ENCODE measurements at regions not wholly inside any gene's neighbourhood (a gene's known extent, or its start where the extent isn't known, plus 50 kb on each side); places are given as distances from the start of the nearest gene placed in this dataset.
"Not testable (repeated sequence)": the region's sequence is repeated elsewhere in the genome, so short reads cannot be mapped to it uniquely, and the experiment has no call there.

DNA sequence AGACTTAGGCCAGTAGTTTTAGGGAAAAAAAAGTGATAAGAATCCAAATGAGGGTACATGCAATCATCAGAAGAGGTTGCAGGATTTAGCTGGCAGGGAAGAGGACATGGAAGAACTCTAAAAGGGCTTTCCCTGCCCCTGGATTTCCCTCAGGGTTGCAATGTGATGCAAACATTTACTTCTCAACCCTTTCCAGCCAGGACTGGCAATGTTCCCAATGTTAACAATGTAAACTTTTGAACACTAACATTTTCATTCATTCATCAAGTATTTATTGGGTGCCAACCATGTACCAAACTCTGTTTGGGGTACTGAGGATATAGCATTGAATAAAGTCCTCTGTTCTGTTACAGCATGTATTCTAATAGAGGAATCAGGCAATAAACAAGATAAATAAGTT, 349.4 kb upstream of the LRRC3B start:
- peaks cover 0 to 7% (median 0%) of the 10 kb centered on the region in 12 donors for H3K4me1 ChIP-seq
- no peak for ATAC-seq
- H3K4me3 ChIP-seq = no peak overlapping the region
- no peak for DNase-seq
- H3K27me3 ChIP-seq = no peaks in the 10 kb centered on the region
- no peak for TF ChIP-seq POLR2A (IDR thresholded peaks at IDR 0.05)
- no peaks in the 10 kb centered on the region for H3K36me3 ChIP-seq
- no peaks in the 10 kb centered on the region for H3K9me3 ChIP-seq
- H3K27ac ChIP-seq = no peak overlapping the region
- intact Hi-C loops (cut with DNase I) = no loop called here

DNA sequence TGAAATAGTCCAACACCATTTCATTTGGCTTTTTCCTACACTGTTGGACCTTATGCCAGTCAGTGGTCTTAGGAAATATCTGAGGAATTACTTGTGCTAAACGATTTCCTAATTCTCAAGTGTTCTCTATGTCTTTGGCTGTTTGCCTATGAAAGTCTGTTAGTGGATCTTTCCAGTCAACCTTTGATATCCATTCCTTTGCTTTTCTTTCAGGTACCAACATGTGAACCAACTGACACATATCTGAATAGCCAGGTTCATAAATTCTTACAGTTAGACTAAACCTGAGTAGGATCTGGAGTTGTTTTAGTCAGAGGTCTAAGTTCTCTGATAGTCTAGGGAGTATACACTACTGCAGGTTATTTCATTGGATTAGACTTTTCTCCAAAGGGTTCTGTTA, 343.5 kb upstream of the LRRC3B start:
- no peak for DNase-seq
- Histone ChIP-seq H3K27me3 (no peaks in the 10 kb centered on the region), H3K4me3 (no peak overlapping the region), H3K9me3 (peaks cover 0 to 17% (median 5%) of the 10 kb centered on the region in 12 donors), H3K27ac (no peak overlapping the region), H3K4me1 (peaks cover 0 to 7% (median 0%) of the 10 kb centered on the region in 12 donors), H3K36me3 (no peaks in the 10 kb centered on the region)
- intact Hi-C loops (cut with DNase I) = no loop called here
- TF ChIP-seq POLR2A (IDR thresholded peaks at IDR 0.05) = no peak
- TF ChIP-seq, protein P1, sequence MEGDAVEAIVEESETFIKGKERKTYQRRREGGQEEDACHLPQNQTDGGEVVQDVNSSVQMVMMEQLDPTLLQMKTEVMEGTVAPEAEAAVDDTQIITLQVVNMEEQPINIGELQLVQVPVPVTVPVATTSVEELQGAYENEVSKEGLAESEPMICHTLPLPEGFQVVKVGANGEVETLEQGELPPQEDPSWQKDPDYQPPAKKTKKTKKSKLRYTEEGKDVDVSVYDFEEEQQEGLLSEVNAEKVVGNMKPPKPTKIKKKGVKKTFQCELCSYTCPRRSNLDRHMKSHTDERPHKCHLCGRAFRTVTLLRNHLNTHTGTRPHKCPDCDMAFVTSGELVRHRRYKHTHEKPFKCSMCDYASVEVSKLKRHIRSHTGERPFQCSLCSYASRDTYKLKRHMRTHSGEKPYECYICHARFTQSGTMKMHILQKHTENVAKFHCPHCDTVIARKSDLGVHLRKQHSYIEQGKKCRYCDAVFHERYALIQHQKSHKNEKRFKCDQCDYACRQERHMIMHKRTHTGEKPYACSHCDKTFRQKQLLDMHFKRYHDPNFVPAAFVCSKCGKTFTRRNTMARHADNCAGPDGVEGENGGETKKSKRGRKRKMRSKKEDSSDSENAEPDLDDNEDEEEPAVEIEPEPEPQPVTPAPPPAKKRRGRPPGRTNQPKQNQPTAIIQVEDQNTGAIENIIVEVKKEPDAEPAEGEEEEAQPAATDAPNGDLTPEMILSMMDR (IDR thresholded peaks at IDR 0.05) = no peak
- WGBS, 4 donors = 61 to 65% (median 63%) methylated on average over 1 of the region's 1 CpG
- no peak for ATAC-seq

DNA sequence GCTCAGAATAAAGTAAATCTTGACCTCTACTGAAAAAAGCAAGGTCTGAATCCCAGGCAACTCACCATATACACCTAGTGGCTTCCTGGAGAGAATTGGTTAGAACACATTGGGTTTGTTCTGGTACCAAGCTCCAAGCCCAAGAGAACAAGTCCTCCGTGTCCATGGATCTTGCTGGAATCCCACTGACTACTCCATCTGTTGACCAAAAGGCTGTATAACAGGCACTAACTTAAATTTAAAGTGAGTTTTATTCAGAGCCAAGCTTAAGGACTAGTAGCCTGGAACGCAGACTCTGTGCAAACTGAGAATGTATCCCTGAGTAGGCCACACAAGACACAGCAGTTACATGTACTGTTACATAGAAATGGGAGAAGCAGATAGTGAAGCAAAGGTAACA, 342.1 kb upstream of the LRRC3B start:
- 72 to 80% (median 78%) methylated on average over 2 of the region's 2 CpGs for WGBS, 4 donors

DNA sequence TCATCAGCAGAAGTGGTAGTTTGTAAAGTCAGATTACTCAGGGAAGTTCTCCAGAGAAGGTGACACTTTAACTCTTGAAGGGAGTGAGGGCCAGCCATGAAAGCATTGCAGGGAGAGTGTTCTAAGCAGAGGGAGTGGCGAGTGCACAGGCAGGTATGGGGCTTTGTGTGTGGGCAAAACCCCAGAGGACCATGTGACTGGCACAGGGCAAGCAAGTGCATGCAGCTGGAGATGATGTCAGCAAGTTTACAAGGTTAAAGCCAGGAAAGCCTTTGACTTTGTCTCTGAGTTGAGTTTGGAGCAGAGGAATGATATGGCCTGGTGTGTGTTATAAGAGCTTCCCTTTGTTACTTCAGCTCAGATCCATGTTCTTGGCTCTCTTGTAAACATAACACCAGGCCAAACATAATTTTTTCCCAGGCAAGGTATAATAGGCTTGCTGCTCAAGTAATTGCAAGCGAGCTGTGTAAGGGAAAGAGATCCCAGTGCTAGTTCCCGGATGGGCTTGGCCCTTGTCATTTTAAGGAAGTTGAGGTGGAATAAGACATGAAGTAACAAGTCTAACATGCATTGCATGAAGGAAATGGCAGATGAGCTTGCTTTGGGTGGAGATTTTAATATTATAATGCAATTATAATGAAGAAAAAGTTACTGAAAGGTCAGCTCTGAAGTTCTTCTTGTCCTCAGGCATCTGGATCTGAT, 341.1 kb upstream of the LRRC3B start:
- ATAC-seq = peak in 1 of 4 donors; percentile 42
- TF ChIP-seq POLR2A (IDR thresholded peaks at IDR 0.05) = no peak
- 72 to 77% (median 74%) methylated on average over 3 of the region's 3 CpGs for WGBS, 4 donors
- intact Hi-C loops (cut with DNase I) = no loop called here
- no peak overlapping the region for H3K27ac ChIP-seq
- H3K4me3 ChIP-seq = no peak overlapping the region
- no peaks in the 10 kb centered on the region for H3K36me3 ChIP-seq
- peaks cover 0 to 5% (median 0%) of the 10 kb centered on the region in 12 donors for H3K4me1 ChIP-seq
- H3K27me3 ChIP-seq = no peaks in the 10 kb centered on the region
- no peak for DNase-seq
- peaks cover 0 to 30% (median 17%) of the 10 kb centered on the region in 12 donors for H3K9me3 ChIP-seq

More for the DNA sequence above, 342.1 kb upstream of the LRRC3B start:
- no peak overlapping the region for H3K4me3 ChIP-seq
- DNase-seq = no peak
- no peak overlapping the region for H3K27ac ChIP-seq
- peaks cover 0 to 30% (median 16%) of the 10 kb centered on the region in 12 donors for H3K9me3 ChIP-seq
- H3K4me1 ChIP-seq = peaks cover 0 to 7% (median 0%) of the 10 kb centered on the region in 12 donors
- ATAC-seq = no peak
- no peaks in the 10 kb centered on the region for H3K36me3 ChIP-seq
- no peaks in the 10 kb centered on the region for H3K27me3 ChIP-seq
- TF ChIP-seq POLR2A (IDR thresholded peaks at IDR 0.05) = no peak
- TF ChIP-seq, protein P1 (IDR thresholded peaks at IDR 0.05) = peak in 2 of 12 donors; percentile 15 to 31
- intact Hi-C loops (cut with DNase I) = no loop called here

DNA sequence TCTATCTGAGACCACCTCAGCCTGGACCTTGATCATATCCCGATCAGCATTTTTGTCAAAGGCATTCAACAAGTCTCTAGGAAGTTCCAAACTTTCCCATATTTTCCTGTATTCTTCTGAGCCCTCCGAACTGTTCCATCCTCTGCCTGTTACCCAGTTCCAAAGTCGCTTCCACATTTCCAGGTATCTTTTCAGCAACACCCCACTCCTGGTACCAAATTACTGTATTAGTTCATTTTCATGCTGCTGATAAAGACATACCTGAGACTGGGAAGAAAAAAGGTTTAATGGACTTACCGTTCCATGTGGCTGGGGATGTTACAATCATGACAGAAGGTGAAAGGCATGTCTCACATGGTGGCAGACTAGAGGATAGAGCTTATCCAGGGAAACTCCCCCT, 338.1 kb upstream of the LRRC3B start:
- ATAC-seq; H3K4me1 ChIP-seq; H3K27ac ChIP-seq; intact Hi-C loops (cut with DNase I); H3K4me3 ChIP-seq; H3K27me3 ChIP-seq; H3K36me3 ChIP-seq; DNase-seq: not testable (repeated sequence)
- 88 to 94% (median 91%) methylated on average over 4 of the region's 4 CpGs for WGBS, 4 donors
- peaks cover 0 to 30% (median 17%) of the 10 kb centered on the region in 12 donors for H3K9me3 ChIP-seq

DNA sequence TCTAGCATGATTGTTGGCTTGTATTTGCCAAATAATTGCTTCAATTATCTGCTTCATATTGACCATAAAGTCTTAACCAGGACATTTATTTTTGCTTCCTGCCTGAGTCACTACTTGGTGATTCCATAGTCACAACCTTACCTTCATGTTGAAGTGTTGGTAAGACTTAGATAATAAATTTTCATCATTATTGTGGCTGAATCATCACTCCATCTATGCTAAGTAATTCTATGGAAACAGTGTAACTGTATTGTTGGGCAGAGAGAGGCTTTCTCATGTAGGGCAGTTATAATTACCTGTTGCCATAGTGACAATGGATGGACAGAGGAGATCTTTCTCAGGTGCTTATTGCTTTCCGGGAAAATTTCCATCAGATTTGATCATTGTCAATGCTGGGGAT, 330.7 kb upstream of the LRRC3B start:
- DNase-seq (no peak), ATAC-seq (no peak)
- no peaks in the 10 kb centered on the region for H3K36me3 ChIP-seq
- intact Hi-C loops (cut with DNase I) = no loop called here
- TF ChIP-seq, protein P1 (IDR thresholded peaks at IDR 0.05) = no peak
- no peak for TF ChIP-seq POLR2A (IDR thresholded peaks at IDR 0.05)
- no peaks in the 10 kb centered on the region for H3K4me1 ChIP-seq
- no peaks in the 10 kb centered on the region for H3K9me3 ChIP-seq
- no peak overlapping the region for H3K4me3 ChIP-seq
- WGBS, 4 donors = 88 to 94% (median 90%) methylated on average over 1 of the region's 1 CpG
- H3K27ac ChIP-seq = no peak overlapping the region
- H3K27me3 ChIP-seq = no peaks in the 10 kb centered on the region
